Lower leg skin (tissue), 4 donors: ENCODE measurements at regions not wholly inside any gene's neighbourhood (a gene's known extent, or its start where the extent isn't known, plus 50 kb on each side); places are given as distances from the start of the nearest gene placed in this dataset.
"Not testable (repeated sequence)": the region's sequence is repeated elsewhere in the genome, so short reads cannot be mapped to it uniquely, and the experiment has no call there.

Experiments
- DNase-seq, 2 donors: peaks; one replicate each; pipeline ENCODE4 v3.0.0-alpha.2; 2019; ENCODE audit warnings: low spot score in 2 of 2
- H3K4me3 ChIP-seq: fragments of 200-600 bp; sonication (generic); 2 replicates; pipeline ENCODE4 v1.5.1; 2017; ENCODE audit warnings: mild to moderate bottlenecking, low read depth; ENCODE audit not compliant: poor library complexity, severe bottlenecking
- CTCF ChIP-seq, 3 donors: fragments of 450-650 bp; IDR thresholded peaks; one replicate each; pipeline ENCODE4 v1.5.1; 2016; ENCODE audit warnings: antibody characterized with exemption in 3 of 3, mild to moderate bottlenecking in 3 of 3, moderate library complexity in 2 of 3
- POLR2A ChIP-seq, 2 donors: fragments of 450-650 bp; IDR thresholded peaks; one replicate each; pipeline ENCODE4 v1.6.1; 2016 to 2017; ENCODE audit warnings: antibody characterized with exemption in 2 of 2, mild to moderate bottlenecking in 1 of 2, moderate library complexity in 1 of 2
- WGBS, 2 donors: methylation state at CpG; one replicate each; pipeline ENCODE4 v1.1.5; 2018; 5-methylcytosine and 5-hydroxymethylcytosine counted together
- intact Hi-C: fragments of 100-400 bp; cut with DNase I; formaldehyde crosslinking; loops from one replicate; pipeline ENCODE4 v1.15.0; 2023; ENCODE audit warnings: low total_unique reads

DNA sequence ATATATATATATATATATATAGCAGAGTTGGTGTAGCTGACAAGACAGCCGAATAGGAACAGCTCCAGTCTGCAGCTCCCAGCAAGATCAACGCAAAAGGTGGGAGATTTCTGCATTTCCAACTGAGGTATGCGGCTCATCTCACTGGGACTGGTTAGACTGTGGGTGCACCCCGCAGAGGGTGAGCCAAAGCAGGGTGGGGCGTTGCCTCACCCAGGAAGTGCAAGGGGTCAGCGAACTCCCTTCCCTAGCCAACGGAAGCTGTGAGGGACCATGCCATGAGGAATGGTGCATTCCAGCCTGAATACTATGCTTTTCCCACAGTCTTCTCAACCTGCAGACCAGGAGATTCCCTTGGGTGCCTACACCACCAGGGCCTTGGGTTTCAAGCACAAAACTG is 81.7 kb upstream of the ST3GAL6 start:
- intact Hi-C loops = no loop called here
- TF ChIP-seq CTCF (IDR thresholded peaks at IDR 0.05) (no peak), POLR2A (IDR thresholded peaks at IDR 0.05) (no peak)
- H3K4me3 ChIP-seq = no peak overlapping the region
- DNase-seq = no peak
- 91 to 95% methylated on average over 7 of the region's 7 CpGs for WGBS, 2 donors

DNA sequence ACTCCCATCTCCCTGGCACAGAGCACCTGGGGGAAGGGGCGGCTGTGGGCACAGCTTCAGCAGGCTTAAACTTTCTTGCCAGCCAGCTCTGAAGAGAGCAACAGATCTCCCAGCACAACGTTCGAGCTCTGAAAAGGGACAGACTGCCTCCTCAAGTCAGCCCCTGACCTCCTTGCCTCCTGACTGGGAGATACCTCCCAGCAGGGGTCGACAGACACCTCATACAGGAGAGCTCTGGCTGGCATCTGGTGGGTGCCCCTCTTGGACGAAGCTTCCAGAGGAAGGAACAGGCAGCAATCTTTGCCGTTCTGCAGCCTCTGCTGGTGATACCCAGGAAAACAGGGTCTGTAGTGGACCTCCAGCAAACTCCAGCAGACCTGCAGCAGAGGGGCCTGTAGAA is 80.7 kb upstream of the ST3GAL6 start:
- intact Hi-C loops, DNase-seq, H3K4me3 ChIP-seq: not testable (repeated sequence)
- WGBS, 2 donors = 85 to 94% methylated on average over 6 of the region's 6 CpGs

DNA sequence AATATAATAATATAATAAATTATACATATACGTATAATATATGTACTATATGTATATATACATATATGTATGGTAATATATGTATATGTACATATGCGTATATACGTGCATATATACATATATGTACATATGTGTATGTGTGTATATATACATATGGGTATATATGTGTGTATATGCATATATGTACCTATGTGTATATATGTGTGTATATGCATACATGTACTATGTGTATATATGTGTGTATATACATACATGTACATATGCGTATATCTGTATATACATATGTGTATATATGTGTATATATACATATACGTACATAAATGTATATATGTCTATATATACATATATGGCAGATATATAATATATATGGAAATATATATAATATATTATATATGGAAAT is 74.8 kb upstream of the ST3GAL6 start:
- intact Hi-C loops = no loop called here

GRCh38 chr3:98690876-98691275 is 72.3 kb upstream of the ST3GAL6 start:
- DNase-seq = no peak
- WGBS, 2 donors = 97 to 98% methylated on average over 2 of the region's 2 CpGs
- H3K4me3 ChIP-seq = no peak overlapping the region
- intact Hi-C loops = no loop called here
- TF ChIP-seq POLR2A (IDR thresholded peaks at IDR 0.05) = no peak
- TF ChIP-seq CTCF (IDR thresholded peaks at IDR 0.05) = no peak

More for the DNA sequence above, 74.8 kb upstream of the ST3GAL6 start:
- TF ChIP-seq POLR2A (IDR thresholded peaks at IDR 0.05) (no peak), CTCF (IDR thresholded peaks at IDR 0.05) (no peak)
- no peak for DNase-seq
- 96 to 99% methylated on average over 5 of the region's 5 CpGs for WGBS, 2 donors
- no peak overlapping the region for H3K4me3 ChIP-seq

GRCh38 chr3:98691897-98692296 is 71.2 kb upstream of the ST3GAL6 start:
- WGBS, 2 donors = 65 to 69% methylated on average over 1 of the region's 1 CpG
- TF ChIP-seq CTCF (IDR thresholded peaks at IDR 0.05) (no peak), POLR2A (IDR thresholded peaks at IDR 0.05) (no peak)
- intact Hi-C loops = no loop called here

DNA sequence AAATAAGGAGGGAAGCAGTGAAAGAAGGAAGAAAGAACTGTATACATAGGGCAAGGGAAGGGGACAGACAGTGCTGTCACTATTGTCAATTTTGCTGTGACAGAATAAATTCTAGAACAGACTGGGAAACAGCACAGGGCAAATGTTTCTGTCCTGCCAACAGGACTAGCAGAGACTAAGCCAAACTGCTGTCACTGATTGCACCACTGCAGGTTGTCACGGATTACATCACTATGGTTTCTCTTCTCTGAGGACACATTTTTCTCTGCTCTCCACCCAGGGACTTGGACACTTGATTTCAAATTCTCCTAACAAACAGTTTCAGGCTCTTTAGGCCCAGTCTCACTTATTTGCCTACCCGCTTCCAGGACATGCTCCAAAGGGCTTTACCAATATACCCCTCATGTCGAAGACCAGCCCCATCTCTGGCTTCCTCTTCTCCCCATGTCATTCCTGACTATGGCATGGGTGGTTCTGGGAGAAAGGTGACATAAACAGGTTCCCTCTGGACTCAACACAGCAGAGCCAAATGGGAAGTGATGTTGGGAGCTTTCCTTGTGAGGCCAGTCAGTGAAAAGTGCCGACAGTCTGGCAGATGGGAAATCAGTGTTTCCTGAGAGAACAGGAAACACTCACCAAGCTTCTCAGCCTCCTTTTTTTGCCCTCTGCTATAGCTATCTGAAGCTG is 70.2 kb upstream of the ST3GAL6 start:
- 64 to 68% methylated on average over 4 of the region's 4 CpGs for WGBS, 2 donors
- intact Hi-C loops = no loop called here
- TF ChIP-seq POLR2A (IDR thresholded peaks at IDR 0.05) (no peak), CTCF (IDR thresholded peaks at IDR 0.05) (no peak)
- no peak for DNase-seq
- no peak overlapping the region for H3K4me3 ChIP-seq

More at GRCh38 chr3:98691897-98692296, 71.2 kb upstream of the ST3GAL6 start:
- no peak overlapping the region for H3K4me3 ChIP-seq
- no peak for DNase-seq
